ENCODE measurements at regions not wholly inside any gene's neighbourhood (a gene's known extent, or its start where the extent isn't known, plus 50 kb on each side); places are given as distances from the start of the nearest gene placed in this dataset.
"Not testable (repeated sequence)": the region's sequence is repeated elsewhere in the genome, so short reads cannot be mapped to it uniquely, and the experiment has no call there.

GRCh38 chr7:42720991-42721796 is 190.7 kb downstream of the C7orf25 start:
- DNase-seq, result no peak

- no peak for DNase-seq
These were observed 191.9 kb downstream of the C7orf25 start for GRCh38 chr7:42720012-42720411.

DNA sequence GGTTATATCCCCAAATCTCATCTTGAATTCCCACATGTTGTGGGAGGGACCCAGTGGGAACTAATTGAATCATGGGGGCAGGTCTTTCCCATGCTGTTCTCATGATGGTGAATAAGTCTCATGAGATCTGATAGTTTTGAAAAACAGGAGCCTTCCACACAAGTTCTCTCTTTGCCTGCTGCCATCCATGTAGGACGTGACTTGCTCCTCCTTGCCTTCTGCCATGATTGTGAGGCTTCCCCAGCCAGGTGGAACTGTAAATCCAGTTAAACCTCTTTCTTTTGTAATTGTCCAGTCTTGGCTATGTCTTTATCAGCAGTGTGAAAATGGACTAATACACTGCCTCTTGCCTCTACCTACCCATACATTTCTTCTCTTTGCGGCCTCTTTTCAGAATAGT is 193.4 kb downstream of the C7orf25 start:
- not testable (repeated sequence) for DNase-seq

- DNase-seq, result no peak
These were observed 197.5 kb downstream of the C7orf25 start for GRCh38 chr7:42714356-42714755.

DNA sequence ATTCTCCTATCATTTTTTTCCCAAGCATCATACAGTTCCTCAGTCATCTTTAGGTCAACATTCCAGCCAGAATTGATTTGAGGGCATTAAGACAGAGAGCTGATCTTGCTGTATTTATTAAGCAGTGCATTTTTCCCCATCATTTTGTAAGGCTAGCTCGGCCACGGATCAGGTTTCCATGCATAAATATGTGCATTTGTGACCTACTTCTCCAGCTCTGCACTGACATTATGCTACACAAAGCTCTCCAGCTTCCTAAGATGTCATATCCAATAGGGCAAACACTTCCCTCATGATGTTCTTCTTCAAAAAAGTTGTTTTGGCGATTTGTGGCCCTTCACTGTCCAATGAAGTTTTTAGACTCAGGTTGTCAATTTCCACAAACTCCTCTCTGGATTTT is 202.6 kb downstream of the C7orf25 start:
- DNase-seq, result no peak

DNA sequence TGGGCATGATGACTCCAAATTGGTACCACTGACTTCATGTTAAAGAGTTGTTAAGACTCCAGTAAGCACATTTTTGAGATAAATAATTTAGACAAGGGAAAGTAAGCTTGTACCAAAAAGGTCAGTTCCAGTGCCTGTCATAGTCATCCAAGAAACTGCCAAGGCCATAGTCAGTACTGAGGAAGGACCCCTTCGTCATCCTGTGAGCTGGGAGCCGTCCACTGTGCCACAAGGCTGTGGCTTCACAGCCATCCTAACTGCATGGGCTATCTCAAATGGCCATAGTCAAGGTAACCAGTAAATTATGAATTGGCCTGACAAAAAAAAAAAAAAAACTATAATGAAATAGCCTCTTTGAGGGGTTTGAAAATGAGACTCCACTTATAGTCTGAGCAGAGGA is 207.2 kb downstream of the C7orf25 start:
- no peak for DNase-seq

DNA sequence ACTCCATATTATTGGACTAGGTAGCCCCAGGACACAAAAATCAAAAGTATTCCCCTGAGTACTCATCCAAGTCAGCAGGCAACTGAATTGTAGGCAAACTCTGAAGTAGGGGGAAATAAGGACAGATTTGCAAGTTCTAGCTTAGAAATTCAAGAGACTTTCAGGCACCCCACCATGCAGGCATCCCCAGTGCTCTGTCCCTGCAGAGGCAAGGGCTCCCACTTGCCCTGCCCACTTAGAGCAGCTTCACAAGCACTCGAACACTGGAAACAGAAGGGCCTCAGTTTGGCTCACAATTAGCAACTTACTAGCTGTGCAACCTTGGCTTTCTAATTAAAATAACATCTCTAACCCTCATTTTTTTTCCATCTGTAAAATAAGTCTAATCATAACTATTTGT is 209.2 kb downstream of the C7orf25 start:
- DNase-seq, result no peak

DNA sequence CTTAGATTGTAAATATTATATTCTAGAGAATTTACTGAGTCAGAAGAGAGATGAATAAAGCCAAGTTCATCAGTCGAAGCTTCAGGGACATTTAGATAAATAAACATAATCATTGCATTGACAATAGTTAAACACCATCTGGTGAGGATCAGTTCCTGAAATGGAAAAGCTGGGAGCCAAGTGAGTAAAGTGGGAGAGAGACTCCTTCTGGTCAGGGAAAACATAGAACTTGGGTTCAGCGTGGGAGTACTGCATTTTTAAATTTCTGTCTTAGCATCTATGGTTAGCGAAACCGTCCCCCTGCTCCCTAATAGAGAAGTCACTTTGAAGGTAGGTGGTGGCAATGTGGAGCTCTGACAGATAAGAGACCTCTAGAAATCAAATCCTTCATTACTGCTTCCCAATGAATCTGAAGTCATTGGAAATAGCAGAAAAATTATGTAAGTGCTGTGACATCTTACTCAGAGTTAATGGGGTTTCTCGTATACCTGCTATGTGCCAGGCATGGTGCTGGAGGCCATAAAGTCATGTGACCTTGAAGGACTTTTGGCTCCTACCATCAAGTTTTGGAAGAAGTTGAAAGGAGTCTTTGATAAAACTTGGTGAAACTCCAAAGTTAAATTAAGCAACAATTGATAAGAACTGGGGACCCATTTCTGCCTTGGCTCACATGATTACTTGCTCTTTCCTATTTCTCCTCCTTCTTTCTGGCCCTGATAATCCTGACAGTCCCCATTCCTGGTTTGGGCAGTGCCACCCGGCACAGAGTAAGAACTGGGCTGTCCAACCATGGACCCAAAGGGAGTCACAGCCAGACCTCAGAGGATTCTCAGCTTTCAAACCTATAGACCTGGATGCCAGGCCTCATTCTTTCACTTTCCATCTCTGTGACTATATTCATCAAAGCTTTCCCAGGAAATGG is 211.2 kb downstream of the C7orf25 start:
- no peak for DNase-seq

DNA sequence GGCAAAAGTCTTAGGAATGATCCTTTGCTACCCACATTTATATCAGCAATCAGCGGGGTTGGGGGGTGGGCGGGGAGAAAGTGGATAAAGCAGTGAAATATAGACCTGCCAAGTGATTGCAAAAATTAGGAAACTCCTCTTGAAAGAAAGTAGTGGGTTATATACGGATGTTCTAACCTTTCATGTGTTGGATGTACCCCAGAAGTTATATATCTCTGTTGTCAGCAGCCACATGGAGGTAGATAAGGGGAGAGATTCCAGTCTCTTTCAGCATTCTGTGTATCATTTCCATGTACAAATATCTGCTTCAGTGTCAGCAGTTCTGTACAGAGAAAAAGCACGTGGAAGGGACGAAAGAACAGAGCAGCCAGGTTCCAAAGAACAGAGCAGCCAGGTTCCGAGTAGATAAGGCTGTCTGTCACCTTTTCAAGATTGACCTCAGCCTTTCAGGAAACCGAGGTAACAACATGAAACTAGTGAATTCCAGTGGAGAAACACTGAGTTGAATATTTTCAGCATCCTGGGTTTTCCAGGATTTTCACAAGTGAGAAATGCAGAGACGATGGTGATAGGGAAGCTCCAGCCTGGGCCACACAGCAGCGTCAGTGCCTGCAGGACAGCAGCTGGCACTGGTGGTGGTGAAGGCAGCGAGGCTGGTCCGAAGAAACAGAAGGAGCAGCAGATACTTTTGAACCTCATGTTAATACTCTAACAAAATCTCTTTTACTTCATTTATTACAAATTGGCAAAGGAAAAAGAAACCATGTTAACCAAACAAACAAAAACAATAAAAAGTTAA is 212.3 kb downstream of the C7orf25 start:
- no peak for DNase-seq

- DNase-seq, result no peak
These were observed 213.1 kb downstream of the C7orf25 start for GRCh38 chr7:42698600-42699374.

DNA sequence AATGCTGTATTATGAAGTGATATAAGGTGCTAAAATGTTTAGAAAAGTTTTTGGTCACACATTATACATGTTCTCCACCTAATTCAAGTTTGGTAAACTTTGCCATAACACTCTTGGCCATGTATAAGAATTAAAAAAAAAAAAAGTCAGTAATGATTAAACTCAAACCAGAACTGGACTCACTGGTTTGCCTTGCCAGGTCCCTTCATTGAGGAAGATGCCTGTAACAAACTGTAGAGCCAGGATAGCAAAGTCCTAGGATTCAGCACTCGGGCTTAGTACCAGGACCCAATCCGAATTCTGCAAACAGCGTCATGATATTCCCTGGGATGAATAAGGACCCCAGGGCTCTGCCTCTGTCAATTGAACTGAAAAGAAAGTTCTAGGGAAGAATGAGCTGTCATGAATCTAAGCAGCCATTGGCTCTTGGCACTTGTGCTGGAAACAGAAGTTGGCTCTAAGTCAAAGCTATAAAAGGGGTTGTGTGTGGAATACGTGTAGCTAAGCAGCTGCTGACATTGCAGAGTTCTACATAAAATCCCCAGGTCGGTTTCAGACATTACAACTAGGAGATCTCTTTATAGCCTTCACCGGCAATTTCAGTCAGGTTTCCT is 216.9 kb downstream of the C7orf25 start:
- no peak for DNase-seq

DNA sequence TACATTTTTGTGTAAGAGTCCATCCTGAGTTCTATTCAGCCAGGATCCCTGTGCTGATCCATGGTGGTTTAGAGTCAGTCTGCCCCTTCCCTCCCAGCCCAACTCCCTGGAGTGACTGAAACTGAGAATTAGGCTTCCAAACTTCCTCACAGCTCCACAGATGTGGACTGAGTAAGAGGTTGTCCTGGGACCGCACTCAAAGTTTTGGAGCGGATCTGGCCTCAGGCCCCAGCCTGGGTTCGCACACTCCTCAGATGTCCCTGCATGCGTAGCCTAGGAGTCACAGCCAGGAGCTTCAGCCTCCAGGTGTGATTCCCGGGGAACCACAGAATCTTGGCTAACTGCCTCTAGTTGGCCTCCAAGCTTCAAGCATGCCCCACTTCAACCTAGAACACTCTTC is 218.1 kb downstream of the C7orf25 start:
- no peak for DNase-seq

DNA sequence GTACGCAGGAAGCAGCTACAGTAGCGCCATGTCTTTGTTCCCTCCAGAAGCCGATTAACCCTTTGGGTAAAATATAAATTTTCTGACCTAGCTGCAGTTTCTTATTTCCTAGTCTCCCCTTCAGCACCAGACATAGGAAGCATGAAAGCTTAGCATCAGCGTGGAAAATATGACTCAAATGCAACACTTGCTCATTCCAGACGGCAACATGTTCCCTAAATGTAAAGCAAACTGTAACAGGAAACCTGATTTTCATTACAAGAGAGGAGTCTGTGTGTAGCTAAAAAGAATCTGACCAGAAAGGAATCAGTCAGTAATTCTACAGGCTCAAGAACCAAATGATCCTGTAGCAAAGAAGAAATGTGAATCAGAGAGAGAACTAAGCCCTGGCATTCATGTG is 219.2 kb downstream of the C7orf25 start:
- DNase-seq, result no peak

DNA sequence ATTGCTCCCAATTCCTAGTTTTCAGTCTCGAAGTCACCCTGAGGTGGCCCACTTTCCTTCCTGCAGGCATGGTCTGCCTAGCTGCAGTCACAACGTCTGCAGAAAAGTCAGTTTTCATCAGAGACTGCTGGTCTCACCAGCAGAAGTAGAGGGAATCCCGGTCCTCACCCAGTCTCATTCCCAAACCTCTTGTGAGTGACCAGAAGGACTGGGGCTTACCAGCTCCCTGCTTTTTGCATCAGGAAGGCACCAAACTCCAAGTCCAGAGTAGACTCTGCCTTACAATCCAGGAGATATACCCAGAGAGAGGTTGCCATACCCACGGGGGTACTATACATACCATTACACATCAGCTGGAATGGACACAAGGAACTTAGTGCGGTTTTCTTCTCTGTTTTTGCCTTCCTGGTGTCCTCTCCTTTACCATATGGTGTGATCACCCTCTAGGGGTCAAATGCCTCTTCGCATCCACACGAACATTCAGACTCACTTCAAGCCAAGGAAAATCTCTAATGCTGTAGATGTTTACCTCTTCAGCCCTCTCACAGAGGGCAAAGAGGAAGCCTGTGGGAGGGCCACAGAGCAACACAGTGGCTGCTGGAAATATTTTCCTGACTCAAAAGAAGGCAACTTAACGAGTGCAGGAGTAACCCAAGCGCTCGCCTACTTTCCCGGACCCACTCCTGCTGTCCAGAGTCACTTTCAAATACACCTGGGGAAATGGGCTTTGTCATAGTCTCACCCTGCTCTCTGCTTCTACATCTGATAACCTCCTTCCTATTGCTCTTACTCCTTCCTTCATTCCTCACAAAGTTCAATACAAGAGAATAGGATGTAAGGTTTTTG is 220.9 kb downstream of the C7orf25 start:
- peak; percentile 47 for DNase-seq

GRCh38 chr7:42689626-42690025 is 222.2 kb downstream of the C7orf25 start:
- DNase-seq, result no peak

GRCh38 chr7:42688056-42688371 is 223.9 kb downstream of the C7orf25 start:
- no peak for DNase-seq

DNA sequence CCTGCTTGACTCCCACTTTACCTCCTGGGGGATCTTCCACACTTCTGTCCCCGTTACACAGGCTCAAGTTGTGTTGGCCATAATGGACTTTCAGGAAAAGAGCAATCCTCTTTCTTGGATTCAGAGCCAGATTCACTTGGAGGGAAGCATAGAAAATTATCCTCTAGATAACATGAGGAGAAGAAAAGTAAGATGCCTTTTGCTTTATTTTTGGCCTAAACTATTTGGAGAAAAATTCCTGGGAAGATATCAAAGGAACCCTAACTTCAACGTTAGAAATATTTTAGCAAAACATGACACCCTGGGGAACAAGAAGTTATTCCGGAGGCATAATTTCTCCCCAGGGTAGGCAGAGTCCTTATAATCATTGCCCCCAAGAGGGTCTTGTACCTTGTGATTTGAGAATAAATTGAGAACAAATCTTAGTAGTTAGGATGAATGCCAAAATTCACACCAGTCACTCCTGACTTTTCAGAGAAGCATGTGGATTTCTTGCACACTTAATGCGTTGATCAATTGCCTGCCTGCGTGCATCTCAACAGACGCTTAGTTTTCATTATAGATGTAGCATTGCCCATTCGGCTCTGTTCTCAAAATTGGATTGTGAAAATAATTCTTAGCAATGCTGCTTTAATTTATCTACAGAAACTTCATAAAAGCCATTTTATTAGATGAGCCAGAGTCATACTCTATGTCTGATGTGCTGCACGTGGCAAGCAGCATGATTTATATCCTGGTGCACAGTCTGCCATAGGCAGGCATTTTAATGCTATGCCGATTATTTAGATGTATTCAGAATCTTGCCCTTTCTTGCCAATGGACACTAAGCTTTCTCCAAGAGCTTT is 224.4 kb downstream of the C7orf25 start:
- DNase-seq, result no peak

DNA sequence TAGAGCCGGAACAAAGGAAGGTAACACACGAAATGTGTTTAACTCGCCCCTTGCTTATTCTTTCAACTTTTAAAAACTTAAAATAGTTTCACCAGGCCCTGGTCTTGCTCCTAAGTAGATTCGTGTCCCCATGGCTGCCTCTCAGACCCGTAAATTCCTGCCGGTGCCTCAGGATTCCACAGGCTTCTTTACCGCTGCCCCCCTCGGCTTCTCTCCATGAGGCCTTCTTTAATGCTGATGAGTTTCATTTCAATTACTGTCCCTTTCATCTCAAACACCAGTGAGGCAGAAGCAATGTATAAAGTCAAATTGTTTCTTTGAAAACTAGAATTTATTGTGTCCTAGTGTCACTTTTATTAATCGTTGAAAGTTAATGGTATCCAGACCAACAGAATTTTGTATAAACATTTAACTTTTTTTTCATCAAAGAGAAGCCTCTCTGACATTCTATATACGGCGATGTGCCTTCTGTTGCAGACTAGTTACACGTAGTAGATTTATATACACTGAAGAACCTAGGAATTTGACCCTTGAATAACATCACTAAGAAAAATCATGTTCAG is 225.2 kb downstream of the C7orf25 start:
- no peak for DNase-seq

- no peak for DNase-seq
These were observed 226.0 kb downstream of the C7orf25 start for GRCh38 chr7:42685911-42686310.
